ENCODE measurements at regions not wholly inside any gene's neighbourhood (a gene's known extent, or its start where the extent isn't known, plus 50 kb on each side); places are given as distances from the start of the nearest gene placed in this dataset.

DNA sequence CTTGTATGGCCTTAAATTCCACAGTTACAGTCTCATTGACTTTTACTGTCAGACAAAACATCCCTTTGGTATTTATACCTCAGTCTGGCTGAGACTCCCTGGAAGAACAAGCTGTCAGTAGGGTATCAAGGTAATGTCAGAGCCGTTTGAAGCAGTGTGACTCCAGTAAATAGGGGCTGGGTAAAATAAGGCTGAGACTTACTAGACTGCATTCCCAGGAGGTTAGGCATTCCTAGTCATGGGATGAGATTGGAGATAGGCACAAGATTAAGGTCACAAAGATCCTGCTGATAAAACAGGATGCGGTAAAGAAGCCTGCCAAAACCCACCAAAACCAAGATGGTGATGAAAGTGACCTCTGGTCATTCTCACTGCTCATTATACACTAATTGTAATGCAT, 219.5 kb upstream of the SKOR2 start:
- no peak for DNase-seq (ENCODE audit: low spot score)

DNA sequence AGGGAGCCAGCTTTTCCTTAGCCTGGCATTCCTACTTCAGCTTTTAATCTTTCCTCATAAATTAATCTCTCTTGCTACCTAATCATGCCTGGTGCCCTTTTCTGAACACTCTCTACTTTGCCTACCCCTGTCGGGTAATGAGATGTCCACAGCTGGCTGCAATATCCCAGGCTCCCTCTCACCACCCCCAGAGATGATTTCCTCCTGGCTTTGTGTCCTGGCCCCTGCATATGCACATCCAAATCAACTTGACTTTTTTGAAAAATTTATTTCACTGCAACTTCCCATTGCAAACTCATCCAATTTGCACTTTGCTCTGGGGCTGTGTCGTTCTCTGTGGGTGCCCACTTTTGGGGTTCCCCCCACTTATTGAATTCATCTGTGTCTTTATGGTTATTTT, 218.1 kb upstream of the SKOR2 start:
- DNase-seq (ENCODE audit: low spot score) = no peak

DNA sequence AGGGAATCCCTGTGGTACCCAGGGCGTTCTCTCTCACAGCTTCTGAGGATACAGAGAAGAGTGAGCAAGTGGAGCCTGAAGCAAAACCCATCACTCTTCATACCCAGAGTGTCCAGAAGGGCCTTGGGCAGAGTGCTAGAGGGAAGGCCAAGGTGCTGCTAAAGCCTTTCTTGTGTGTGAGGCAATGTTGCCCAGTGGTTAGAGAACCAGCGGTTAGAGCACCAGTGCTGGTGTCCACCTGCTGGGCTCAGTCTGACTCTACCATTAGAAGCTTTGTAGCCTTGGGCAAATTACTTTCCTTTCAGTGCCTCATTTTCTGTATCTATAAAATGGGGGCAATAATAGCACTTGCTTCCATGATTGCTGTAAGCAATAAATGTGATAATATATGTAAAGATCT, 210.5 kb upstream of the SKOR2 start:
- DNase-seq (ENCODE audit: low spot score) = no peak

DNA sequence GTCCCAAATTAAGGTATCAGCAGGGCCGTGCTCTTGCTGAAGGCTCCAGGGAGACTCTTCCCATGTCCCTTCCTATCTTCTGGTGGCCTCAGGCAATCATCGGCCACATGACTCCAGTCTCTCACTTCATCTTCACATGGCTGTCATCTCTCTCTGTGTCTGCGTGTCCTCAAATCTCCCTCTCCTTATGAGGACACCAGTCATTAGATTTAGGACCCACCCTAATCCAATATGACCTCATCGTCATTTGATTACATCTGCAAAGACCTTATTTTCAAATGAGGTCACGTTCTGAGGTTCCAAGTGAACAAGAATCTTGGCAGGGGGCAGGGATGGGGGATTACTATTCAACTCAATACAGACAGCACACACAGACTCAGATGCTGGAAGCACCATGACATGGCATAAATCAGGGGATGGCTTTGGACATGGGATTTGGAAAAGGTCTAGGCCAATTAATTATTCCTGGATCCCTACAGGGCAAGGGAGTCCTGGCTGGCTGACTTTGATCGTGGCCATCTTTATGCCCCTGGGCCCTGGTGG, 210.0 kb upstream of the SKOR2 start:
- DNase-seq (ENCODE audit: low spot score) = no peak

DNA sequence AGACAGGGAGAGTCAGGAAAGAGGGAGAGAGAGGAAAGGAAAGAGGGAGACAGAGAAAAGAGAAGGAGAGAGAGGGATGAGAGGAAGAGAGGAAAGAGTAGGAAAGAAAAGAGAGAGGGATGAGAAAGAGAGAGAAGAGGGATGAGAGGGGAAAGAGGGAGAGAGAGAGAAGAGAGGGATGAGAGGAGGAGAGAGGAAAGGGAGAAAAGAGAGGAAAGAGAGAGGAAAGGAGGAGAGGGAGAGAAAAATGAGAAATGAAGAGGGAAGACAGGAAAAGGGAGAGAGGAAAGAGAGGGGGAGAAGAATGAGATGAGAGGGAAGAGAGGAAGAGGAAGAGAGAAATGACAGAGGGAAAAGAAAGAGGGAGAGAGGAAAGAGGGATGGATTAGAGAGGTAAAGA, 207.0 kb upstream of the SKOR2 start:
- DNase-seq (ENCODE audit: low spot score) = no peak

DNA sequence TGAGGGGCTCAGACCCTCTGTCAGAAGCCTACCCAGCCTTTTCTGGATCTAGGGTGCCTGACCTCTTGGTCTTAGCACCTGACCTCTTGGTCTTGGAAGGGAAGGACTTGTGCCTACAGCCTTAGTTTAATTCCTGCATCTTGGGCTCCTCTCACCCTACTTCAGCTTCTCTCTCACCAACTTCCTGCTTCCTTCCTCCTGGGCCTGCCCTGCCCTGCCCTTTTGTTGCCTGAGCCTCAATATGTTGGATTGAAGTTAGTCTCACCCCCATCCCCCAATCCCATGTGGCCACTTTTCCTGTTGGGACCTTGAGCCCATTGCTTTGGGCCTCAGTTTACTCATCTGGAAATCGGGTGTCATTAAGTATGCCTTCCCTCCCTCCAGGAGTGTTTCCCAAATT, 206.2 kb upstream of the SKOR2 start:
- DNase-seq (ENCODE audit: low spot score) = no peak

DNA sequence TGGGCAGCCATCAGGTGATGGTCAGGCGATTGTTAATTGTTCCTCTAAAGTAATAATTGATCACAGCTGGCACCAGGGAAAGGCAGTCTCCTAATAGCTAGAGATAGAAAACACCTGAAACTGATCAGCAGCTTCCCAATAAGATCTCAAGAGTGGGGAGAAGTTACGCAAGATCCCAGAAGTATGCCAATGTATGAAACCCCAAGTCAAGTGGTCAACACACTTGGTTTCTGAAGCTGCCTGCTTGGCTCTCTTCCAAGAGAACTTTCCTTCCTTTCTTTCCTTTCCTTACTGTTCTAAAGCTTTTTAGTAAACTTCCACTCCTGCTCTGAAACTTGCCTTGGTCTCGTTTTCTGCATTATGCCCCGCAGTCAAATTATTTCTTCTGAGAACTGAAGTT, 201.6 kb upstream of the SKOR2 start:
- no peak for DNase-seq (ENCODE audit: low spot score)

DNA sequence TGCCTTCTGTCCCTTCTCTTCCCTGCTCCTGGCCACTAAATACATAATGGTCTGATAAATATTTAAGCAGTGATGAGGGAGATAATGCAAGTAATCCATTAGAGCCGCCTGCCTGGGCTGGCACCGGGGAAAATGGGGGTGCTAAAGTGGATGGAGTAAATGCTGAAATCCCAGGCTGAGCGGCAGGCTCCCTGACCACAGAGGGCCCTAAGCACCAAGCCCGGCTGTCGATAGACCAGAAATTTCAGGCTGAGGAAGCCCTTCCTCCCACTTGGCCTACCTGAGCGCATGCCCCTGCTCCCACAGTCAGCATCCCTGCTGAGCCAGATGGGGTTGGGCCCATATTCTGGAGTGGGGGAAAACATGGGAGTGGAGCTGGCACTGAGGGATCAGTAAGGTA, 197.5 kb upstream of the SKOR2 start:
- no peak for DNase-seq (ENCODE audit: low spot score)

DNA sequence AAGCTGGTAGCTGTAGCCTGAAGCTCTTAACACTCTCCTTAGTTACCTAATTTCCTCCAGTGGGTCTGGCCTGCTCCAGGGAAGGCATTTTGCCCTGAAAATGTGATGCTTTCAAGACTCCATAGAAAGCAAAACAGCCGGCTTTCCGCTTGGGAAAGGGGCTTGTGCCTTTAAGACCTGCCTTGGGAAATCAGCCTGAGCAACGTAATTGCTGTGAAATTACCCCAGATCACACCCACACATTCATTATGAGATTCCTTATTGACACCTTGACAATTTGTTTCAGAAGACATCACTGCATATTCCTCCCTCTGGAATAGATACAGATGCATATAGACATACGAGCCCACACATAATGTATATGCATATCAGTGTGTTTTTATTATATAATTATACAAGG, 190.5 kb upstream of the SKOR2 start:
- DNase-seq (ENCODE audit: low spot score) = no peak

DNA sequence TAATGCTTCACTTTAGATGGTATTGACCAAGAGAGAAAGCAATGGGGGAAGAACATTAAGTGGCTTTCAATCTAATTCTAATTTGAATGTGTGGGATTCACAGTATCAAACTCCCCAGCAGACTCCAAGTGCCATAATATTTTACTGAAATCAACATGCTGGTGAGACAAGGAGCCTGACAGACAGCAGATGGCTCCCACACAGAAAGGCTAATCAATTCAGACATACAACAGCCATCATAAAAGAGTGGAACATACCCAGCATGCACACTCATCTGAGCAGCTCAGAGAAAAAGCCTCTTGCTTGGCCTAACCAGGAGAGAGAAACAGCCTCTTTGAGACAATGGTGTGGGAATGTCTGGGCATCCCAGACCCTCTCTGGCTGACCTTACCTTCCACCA, 186.5 kb upstream of the SKOR2 start:
- no peak for DNase-seq (ENCODE audit: low spot score)

DNA sequence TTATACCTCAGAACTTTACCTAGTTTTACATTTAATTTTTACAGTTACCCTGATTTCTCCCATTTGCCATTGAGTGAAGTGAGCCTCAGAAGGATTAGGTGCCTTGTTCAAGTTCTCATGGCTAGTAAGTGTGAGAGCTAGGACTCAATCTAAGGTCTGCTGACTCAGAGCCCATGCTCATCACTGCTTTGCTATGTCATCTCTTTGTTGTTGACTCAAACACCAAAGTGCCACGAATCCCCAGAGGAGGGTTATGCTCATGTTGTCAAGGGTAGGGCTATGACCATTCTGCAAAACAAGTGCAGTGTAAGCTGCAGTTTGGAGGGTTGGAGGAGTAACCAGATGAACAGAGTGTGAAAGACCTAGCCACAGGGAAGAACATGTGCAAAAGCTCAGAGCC, 185.4 kb upstream of the SKOR2 start:
- DNase-seq (ENCODE audit: low spot score) = no peak

DNA sequence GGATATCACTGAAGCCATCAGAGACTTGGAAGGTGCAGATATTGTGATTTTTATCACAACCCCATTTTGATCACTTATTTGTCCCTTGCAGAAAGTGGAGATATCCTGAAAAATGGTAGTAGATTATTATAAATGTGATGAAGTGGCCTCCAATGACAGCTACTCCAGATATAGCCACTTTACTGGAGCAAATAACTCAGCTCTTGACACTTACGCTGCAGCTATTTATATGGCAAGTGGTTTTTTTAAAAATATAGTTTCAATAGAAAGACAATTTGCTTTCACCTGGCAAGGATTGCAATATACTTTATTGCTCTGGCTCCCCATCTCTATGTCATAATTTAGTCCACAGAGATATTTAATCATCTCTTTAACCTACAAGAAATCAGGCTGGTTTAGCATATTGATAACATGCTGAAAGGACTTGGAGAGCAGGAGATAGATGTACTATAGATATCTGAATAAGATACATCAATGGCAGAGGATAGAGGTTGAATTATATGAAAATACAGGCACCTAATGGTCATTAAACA, 182.8 kb upstream of the SKOR2 start:
- DNase-seq (ENCODE audit: low spot score) = no peak

DNA sequence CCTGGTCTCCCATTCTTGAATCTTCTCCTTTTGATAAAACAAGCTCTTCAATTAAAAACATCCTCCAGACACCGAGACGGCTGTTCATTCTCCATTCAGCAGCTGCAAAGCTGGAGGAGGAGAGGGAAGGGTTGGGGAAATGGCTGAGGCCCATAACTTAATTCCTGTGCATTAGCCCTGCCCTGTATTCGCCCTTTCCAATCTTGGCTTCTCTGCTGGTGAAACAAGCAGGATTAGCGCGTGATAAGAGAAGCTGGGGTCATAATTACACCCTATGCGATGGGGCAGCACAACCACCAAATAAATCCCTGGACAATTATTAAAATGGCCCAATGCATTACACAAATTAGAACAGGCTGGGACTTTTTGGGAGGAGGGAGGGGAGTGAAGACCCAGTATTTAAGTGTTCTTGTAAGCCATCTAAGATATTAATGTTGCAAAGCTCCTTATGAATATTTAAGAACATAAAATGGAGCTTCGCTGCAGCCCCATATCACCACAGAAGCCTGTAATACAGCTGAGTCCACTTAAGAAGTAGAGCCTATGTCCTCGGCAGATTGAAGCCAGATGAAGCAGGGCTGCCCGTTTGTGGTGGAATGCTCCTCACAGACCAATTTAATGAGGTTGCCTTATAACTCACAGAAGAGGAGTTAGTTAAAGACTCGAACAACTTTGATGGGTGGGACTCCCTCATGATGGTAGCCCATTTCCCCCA, 176.6 kb upstream of the SKOR2 start:
- no peak for DNase-seq (ENCODE audit: low spot score)

DNA sequence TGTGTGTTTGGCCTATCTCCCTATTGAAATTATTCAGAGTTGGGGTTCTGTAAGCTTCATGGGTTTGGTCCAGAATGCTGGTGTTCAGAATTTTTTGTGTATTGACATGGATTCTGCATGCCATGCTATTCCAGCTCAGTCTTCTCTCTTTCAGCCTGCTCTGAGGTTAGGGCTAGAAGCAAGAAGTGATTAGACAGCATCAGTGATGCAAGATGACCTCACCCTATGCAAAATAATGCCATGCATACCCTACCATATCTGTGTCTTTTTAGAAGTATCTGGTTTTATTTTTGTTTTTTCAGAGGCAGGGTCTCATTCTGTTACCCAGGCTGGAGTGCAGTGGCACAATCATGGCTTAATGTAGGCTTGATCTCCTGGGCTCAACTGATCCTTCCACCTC, 175.6 kb upstream of the SKOR2 start:
- DNase-seq (ENCODE audit: low spot score) = no peak

DNA sequence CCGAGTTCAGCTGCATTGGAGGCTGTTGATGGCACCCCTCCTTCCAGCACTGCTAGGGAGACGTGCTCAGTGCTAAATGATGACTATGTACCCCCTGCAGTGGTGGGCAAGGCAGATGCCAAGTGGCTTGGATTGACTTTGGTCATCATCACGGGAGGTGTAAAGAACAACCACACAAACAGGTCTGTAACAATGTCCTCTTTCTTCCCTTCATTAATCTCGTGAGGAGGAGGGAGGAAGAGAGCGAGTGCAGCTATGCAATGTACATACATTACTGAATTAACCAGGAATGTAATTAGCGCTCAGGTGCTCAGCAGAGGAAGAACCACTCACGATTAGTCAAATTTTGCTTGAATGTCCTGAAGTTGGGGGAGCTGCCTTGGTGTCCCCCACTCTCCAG, 173.9 kb upstream of the SKOR2 start:
- no peak for DNase-seq (ENCODE audit: low spot score)

DNA sequence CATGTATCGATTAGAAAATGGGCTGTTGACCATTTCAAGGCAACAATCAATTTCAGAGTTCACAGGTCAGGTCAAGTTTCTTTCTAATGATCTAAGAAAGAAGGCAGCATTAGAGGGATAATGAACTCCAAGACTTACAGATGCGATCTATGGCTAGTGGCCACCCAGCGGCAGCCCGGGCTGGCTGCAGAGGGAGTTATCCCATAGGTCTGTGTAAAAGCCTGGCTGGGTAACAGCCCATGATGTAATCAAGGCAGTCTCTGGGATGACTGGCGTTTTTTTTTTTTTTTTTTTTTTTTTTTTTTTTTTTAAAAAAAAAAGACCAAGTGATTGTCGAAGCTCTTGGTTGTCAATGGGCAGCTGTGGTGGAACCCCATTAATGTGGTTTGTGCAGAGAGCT, 171.1 kb upstream of the SKOR2 start:
- no peak for DNase-seq (ENCODE audit: low spot score)

DNA sequence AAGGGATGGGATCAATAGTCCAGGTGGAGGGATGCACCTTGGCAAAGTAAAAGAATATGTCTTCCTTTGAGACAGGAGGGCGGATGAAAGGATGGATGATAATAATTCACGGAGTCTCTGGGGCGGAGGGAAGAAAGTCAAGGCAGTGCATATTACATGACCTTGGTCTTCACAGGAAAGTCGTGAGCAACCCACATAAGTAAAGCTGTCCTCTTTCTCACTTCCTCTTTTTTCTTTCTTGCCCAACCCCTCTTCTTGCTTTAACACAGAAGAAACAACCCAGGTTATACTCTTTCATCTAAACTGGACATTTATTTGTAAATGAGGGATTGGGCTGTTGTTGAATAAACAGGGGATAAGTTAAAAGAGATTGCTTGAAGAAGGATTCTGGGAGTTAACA, 168.7 kb upstream of the SKOR2 start:
- no peak for DNase-seq (ENCODE audit: low spot score)

DNA sequence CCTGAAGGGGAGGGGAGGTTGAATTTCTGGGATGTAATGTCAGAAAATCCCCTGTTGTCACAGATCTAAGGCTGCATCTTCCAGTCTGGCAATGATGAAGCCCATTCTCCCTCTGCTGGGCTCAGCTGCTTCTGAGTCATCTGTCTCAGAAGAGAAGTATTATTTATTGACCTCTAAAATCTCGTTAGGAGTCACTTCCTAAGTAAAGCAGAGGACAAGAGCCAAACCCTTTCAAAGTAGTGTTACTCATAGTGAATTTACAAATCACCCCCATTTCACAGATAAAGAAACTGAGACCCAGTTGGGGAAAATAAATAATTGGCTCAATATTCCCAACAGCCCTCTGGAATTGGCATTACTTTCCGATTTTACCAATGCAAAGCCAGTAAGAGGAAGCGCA, 167.3 kb upstream of the SKOR2 start:
- no peak for DNase-seq (ENCODE audit: low spot score)

DNA sequence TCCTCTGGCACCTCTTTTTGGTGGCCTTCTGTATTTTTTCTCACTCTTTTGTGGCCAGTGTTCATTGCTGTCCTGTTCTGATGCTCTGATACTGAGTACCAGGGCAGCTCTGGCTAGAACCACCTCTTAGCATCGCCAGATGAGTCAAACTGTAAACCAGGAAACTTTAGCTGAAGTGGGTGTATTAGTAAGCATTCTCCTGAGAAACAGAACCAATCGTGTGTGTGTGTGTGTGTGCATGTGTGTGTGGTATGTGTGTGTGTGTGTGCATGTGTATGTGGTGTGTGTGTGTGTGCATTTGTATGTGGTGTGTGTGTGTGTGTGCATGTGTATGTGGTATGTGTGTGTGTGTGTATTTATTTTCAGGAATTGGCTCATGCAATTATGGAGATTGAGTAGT, 166.3 kb upstream of the SKOR2 start:
- no peak for DNase-seq (ENCODE audit: low spot score)

DNA sequence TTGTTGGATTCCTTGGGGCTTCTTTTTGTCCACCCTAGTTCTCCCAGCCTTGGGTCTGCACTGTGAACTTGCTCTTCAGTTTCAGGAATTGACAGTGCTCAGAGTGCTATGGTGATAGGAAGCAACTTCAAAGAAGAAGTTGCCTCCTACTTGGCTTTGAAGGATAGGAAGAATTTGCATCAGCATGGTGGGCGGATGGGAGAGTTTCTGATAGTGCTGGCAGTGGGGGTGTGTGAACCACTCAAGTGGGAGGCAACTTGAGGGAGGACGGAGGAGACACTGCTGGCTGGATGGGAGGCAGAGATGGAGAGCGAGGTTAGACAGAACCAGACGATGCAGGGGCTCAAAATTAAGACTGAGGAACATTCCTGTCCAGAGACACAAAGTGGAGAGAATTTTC, 164.4 kb upstream of the SKOR2 start:
- DNase-seq (ENCODE audit: low spot score) = no peak

DNA sequence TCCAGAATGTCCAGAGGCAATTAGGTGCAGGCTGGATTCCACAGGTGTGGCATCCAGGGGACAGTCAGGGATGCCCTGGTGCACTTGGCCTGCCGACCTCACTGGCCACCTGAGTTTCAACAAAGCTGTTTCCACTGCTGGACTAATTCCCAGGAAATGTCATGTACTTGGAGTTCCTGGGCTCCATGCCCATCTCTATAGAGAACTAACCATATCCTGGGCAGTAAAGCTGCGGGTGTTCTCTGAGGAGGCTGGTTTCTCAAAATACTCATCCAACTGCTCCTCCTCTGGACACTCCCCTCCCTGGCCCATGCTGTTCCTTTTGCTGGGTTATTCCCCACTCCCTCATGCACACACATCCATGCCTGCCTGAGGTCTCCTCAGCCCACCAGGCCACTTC, 161.9 kb upstream of the SKOR2 start:
- DNase-seq (ENCODE audit: low spot score) = no peak

DNA sequence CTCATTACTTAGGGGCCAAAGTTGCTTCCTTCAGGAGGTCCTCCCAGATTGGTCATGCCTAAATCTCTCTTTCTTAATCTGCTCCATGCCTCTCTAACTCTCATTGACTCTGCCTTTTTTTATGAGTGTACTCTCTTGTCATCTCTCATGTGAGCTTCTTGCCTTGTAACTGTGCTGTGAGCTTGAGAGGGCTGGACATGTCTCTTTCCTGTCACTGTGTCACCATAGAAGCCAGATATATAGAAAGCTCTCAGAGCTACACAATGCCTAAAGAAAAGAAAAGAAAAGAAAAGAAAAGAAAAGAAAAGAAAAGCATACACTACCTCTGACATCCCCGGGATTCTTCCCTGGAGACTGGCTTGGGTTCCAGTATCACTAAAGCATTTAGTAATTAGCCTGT, 161.5 kb upstream of the SKOR2 start:
- DNase-seq (ENCODE audit: low spot score) = no peak

DNA sequence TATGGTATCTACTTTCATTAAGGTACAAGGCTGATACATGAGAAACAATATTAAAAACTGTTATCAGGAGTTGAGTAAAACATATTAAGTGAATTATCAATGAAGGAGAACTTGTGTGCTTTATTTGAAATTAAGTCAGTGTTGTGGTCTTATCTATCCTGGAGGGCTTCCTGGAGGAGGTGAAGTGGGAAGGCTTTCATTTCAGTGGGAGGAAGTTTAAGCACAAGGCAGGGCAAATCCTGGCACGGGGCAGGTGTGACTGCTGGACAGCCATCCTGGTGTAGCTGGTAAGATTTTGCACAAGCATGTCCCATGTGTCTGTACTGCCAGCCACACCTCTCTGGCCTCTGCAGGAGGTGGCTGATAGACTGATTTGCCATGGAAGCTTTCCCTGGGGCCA, 159.7 kb upstream of the SKOR2 start:
- no peak for DNase-seq (ENCODE audit: low spot score)

DNA sequence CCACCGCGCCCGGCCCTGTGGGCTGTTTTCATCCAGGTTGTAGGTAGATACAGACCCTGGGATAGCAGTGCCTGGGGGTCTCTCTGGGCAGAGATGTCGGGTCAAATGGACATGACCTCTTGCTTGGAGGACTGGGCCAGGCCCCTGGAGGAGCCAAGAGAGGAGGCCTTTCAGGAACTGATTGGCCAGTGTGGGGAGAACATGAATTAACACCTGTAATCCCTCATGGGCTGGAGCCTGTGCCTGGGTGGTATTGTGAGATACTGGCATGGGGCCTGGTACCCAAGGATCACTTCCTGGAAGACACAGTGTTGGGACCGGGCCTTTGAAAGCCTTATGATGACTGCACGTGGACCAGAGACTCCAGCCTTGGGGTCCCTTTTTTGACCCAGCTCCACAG, 158.7 kb upstream of the SKOR2 start:
- no peak for DNase-seq (ENCODE audit: low spot score)
